ENCODE measurements at regions not wholly inside any gene's neighbourhood (a gene's known extent, or its start where the extent isn't known, plus 50 kb on each side); places are given as distances from the start of the nearest gene placed in this dataset.

GRCh38 chr4:138949866-138950265, 65.7 kb upstream of the NOCT start:
- ChIA-PET POLR2A (no interaction called here), CTCF (interaction anchor here (0.9 to 1.4 kb wide), 3 partner anchors 10 to 81 kb away, joined by 3 to 6 read pairs (median 3); no protein-coding TSS in a partner anchor)

DNA sequence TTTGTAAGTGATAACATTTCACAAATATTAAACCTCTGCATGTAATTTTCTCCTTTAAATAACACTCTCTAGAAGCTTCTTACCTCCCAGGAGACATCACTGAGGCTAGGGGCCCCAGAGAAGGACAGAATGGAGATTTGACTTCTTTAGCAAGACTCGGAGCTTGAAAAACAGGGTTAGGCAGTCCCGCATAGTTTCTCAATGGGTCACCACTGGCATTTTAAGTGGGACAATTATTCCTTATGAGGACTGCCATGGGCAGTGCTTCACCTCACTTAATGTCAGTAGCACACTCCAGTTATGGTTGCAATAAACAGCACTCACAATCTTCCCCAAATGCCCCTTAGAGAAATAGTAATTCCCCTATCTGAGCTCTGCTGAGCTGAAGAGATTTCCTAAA, 66.7 kb upstream of the NOCT start:
- DNase-seq (ENCODE audit: low read depth, low spot score): no peak
- POLR2A ChIA-PET: interaction anchor here (0.6 to 0.8 kb wide), 2 partner anchors 66 to 427 kb away, joined by 3 read pairs; no protein-coding TSS in a partner anchor
- no peak for TF ChIP-seq CTCF (IDR thresholded peaks at IDR 0.05; ENCODE audit: insufficient read depth, low read length, missing control alignments)

More at GRCh38 chr4:138949866-138950265, 65.7 kb upstream of the NOCT start:
- H3K4me3 ChIP-seq (ENCODE audit: low read depth, low read length): no peak overlapping the region
- no peak for DNase-seq (ENCODE audit: low read depth, low spot score)
- no peak for TF ChIP-seq CTCF (IDR thresholded peaks at IDR 0.05; ENCODE audit: insufficient read depth, low read length, missing control alignments)

DNA sequence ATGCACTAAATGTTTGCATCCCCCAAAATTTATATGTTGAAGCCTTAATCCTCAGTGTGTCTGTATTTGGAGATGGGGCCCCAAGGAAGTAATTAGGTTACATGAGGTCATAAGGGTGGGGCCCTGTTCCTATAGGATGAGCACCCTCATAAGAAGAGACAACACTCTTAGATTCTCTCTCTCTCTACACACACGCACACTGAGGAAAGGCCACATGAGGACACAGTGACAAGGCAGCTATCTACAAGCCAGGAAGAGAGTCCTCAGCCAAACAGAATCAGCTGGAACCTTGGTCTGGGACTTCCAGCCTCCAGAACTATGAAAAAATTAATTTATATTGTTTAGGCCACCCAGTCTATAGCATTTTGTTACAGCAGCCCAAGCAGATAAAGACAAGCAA, 69.3 kb upstream of the NOCT start:
- no peak for DNase-seq (ENCODE audit: low read depth, low spot score)
- CTCF ChIA-PET: interaction anchor here (0.8 kb wide), 1 partner anchor 8 kb away, joined by 5 read pairs; no protein-coding TSS in a partner anchor
- POLR2A ChIA-PET: no interaction called here

More for the DNA sequence above, 66.7 kb upstream of the NOCT start:
- H3K4me3 ChIP-seq (ENCODE audit: low read depth, low read length): no peak overlapping the region
- CTCF ChIA-PET: interaction anchor here (0.9 to 1.4 kb wide), 2 partner anchors 9 to 78 kb away, joined by 3 to 6 read pairs; no protein-coding TSS in a partner anchor

GRCh38 chr4:138945840-138946239, 69.7 kb upstream of the NOCT start:
- ChIA-PET POLR2A (interaction anchor here (1.3 kb wide), 1 partner anchor 8 kb away, joined by 3 read pairs; no protein-coding TSS in a partner anchor), CTCF (no interaction called here)
- no peak overlapping the region for H3K4me3 ChIP-seq (ENCODE audit: low read depth, low read length)
- no peak for DNase-seq (ENCODE audit: low read depth, low spot score)
- no peak for TF ChIP-seq CTCF (IDR thresholded peaks at IDR 0.05; ENCODE audit: insufficient read depth, low read length, missing control alignments)

More for the DNA sequence above, 69.3 kb upstream of the NOCT start:
- H3K4me3 ChIP-seq (ENCODE audit: low read depth, low read length): no peak overlapping the region
- TF ChIP-seq CTCF (IDR thresholded peaks at IDR 0.05; ENCODE audit: insufficient read depth, low read length, missing control alignments): no peak

GRCh38 chr4:138945401-138945800, 70.2 kb upstream of the NOCT start:
- POLR2A ChIA-PET: interaction anchor here (1.3 kb wide), 1 partner anchor 9 kb away, joined by 3 read pairs; no protein-coding TSS in a partner anchor
- no peak for TF ChIP-seq CTCF (IDR thresholded peaks at IDR 0.05; ENCODE audit: insufficient read depth, low read length, missing control alignments)
- CTCF ChIA-PET: interaction anchor here (0.7 kb wide), 1 partner anchor 9 kb away, joined by 3 read pairs; no protein-coding TSS in a partner anchor
- H3K4me3 ChIP-seq (ENCODE audit: low read depth, low read length): no peak overlapping the region
- DNase-seq (ENCODE audit: low read depth, low spot score): no peak

- TF ChIP-seq CTCF (IDR thresholded peaks at IDR 0.05; ENCODE audit: insufficient read depth, low read length, missing control alignments): no peak
- ChIA-PET POLR2A (no interaction called here), CTCF (no interaction called here)
- DNase-seq (ENCODE audit: low read depth, low spot score): no peak
- H3K4me3 ChIP-seq (ENCODE audit: low read depth, low read length): no peak overlapping the region
These were observed 71.7 kb upstream of the NOCT start for GRCh38 chr4:138943893-138944292.

Measured in AG04449 (cell line).